Sciatic nerve (tissue), 2 donors: ENCODE measurements at regions not wholly inside any gene's neighbourhood (a gene's known extent, or its start where the extent isn't known, plus 50 kb on each side); places are given as distances from the start of the nearest gene placed in this dataset.

Experiments
- ATAC-seq: fragments of 200-7000 bp; cut with Tn5 transposase; one replicate; pipeline ENCODE4 v1.9.1; 2020; ENCODE audit warnings: mild to moderate bottlenecking, moderate library complexity
- DNase-seq: peaks from one replicate; pipeline ENCODE4 v3.0.0-alpha.2; 2020; ENCODE audit warnings: low spot score
- intact Hi-C: fragments of 100-400 bp; cut with DNase I; formaldehyde crosslinking; loops from one replicate; pipeline ENCODE4 v1.14.2; 2022
- donor health status: DM: no; HTN: no; CAD: no.
- donor health status: DM: no; HTN: no; CAD: no.

- ATAC-seq (no peak), DNase-seq (no peak)
- intact Hi-C loops = no loop called here
These were observed 62.5 kb upstream of the MLIP start for GRCh38 chr6:54048782-54049181.

- ATAC-seq = no peak
- intact Hi-C loops = no loop called here
These were observed 60.5 kb upstream of the MLIP start for GRCh38 chr6:54050750-54051149.

GRCh38 chr6:54053881-54054391, 57.3 kb upstream of the MLIP start:
- ATAC-seq (peak; percentile 59), DNase-seq (no peak)
- intact Hi-C loops = no loop called here

More at GRCh38 chr6:54050750-54051149, 60.5 kb upstream of the MLIP start:
- DNase-seq = no peak

- DNase-seq (no peak), ATAC-seq (peak; percentile 53)
- intact Hi-C loops = no loop called here
These were observed 55.1 kb upstream of the MLIP start for GRCh38 chr6:54056105-54056504.

- intact Hi-C loops = no loop called here
- ATAC-seq (no peak), DNase-seq (no peak)
These were observed 54.2 kb upstream of the MLIP start for GRCh38 chr6:54057058-54057457.

- intact Hi-C loops = no loop called here
- ATAC-seq (no peak), DNase-seq (no peak)
These were observed 53.0 kb upstream of the MLIP start for GRCh38 chr6:54058236-54058635.

GRCh38 chr6:54059683-54060082, 51.6 kb upstream of the MLIP start:
- DNase-seq = no peak
- intact Hi-C loops = no loop called here
- ATAC-seq = no peak

- ATAC-seq = peak; percentile 67
- intact Hi-C loops = no loop called here
- DNase-seq = no peak
These were observed 51.0 kb upstream of the MLIP start for GRCh38 chr6:54060286-54060685.
